ENCODE measurements at regions not wholly inside any gene's neighbourhood (a gene's known extent, or its start where the extent isn't known, plus 50 kb on each side); places are given as distances from the start of the nearest gene placed in this dataset.
A peak's percentile ranks its signal among the peaks of the same experiment; 100 is the strongest.
"Not testable (repeated sequence)": the region's sequence is repeated elsewhere in the genome, so short reads cannot be mapped to it uniquely, and the experiment has no call there.

GRCh38 chr13:34166406-34166805 lies 348.5 kb downstream of the RFC3 start:
- DNase-seq (ENCODE audit: low spot score), result no peak

DNA sequence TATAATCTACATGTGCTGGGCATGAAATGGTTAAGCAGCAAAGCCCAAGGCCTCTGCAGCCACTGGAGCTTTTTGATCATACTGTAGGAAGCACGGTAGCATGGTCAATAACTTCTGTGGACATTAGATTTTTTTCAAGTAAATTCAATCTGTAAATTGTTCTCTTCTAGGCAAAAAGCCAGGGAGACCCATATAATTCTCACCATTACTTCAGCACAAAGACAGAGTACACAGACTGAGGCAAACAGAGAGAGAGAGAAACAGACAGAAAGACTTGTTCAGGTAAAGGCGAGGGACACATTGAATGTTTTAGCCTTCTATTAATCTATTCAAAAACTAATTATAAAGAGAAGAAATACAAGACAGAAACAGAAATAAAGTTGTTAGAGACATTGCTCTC lies 349.4 kb downstream of the RFC3 start:
- no peak for DNase-seq (ENCODE audit: low spot score)

GRCh38 chr13:34172048-34172447 lies 354.1 kb downstream of the RFC3 start:
- no peak for DNase-seq (ENCODE audit: low spot score)

DNA sequence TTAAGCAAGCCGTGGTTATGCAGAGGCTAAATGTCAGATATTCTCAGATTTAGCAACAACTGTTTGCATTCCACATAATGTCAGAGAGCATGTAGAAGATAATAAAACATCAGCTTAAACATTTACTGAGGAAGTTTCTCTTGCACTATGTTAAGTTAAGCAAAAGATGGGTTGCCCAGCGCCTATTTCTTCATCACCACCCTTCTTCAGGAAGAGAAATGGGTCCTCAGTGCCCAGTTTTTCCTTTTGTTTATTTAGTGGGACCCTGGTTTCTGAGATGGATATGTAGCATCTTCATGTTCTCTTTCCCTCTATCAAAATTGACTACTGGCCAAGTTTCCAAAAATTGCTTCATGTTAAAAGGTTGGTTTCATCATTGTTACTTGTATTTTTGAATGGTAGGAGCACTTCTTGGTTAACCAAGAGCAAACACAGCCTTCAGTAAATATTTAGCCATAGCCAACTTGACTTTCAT lies 356.8 kb downstream of the RFC3 start:
- peak; percentile 17 for DNase-seq (ENCODE audit: low spot score)

- DNase-seq (ENCODE audit: low spot score), result no peak
Measured at GRCh38 chr13:34175551-34175950, 357.6 kb downstream of the RFC3 start.

DNA sequence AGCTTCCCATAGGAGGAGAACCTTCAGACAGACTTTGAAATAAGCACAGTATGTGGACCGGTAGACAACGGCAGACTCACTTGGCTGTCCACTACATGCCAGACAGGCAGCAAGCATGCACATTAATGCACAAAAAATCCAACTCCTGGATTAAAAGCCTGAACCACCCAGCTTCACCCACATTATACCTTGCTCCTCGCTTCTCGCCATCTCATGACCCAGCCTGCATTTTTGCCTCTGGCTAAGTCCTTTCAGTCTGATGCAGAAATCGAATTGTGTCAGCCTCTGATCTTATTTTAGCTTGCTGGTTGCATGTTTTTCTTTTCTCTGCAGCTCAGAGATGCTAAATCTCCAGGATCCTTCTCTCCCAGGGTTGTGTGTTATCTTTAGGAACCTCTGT lies 358.7 kb downstream of the RFC3 start:
- no peak for DNase-seq (ENCODE audit: low spot score)

- DNase-seq (ENCODE audit: low spot score), result peak; percentile 12
Measured at GRCh38 chr13:34179481-34179880, 361.5 kb downstream of the RFC3 start.

GRCh38 chr13:34179927-34180326 lies 362.0 kb downstream of the RFC3 start:
- no peak for DNase-seq (ENCODE audit: low spot score)

GRCh38 chr13:34181256-34181655 lies 363.3 kb downstream of the RFC3 start:
- DNase-seq (ENCODE audit: low spot score), result not testable (repeated sequence)

GRCh38 chr13:34189946-34190345 lies 372.0 kb downstream of the RFC3 start:
- no peak for DNase-seq (ENCODE audit: low spot score)

DNA sequence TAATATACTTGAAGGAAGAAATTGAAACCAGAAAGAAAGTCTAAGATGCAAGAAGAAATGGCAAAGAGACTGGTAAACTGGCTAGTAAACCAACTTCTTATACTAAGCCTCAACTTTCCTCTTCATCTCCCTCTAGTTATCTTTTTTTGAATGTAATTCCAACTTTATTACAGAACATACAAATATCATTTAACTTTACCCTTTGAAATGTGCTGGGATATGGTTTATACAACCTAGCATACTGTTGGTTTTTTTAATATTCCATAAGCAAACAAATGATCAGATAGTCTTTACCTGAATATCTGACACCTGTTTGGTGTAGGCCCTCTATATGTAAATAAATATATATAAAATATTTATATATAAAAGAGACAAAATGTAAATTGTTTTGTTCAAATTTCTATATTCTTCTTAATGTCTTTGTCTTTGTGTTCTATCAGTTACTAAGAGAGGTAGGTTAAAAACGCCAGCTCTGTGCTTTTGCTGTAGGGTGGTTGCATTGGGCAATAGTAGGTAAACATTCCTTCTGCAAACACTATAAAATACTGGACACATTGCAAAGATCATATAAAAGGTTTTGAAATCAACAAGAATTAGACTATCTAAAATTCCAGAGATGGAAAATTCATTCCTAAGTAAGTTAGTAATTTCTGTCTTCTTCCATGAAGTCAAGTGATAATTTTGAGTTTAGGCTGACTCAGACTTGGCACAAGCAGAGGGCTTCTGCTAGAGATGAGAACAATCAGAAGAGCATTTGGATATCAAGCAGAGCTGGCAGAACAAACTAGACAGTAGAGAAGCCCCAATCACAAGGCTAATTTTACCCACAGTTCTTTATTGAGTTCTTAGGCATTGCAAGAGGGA lies 383.3 kb downstream of the RFC3 start:
- peak; percentile 62 for DNase-seq (ENCODE audit: low spot score)

GRCh38 chr13:34207334-34207733 lies 389.4 kb downstream of the RFC3 start:
- peak; percentile 86 for DNase-seq (ENCODE audit: low spot score)

GRCh38 chr13:34207872-34208271 lies 389.9 kb downstream of the RFC3 start:
- DNase-seq (ENCODE audit: low spot score), result peak; percentile 18

DNA sequence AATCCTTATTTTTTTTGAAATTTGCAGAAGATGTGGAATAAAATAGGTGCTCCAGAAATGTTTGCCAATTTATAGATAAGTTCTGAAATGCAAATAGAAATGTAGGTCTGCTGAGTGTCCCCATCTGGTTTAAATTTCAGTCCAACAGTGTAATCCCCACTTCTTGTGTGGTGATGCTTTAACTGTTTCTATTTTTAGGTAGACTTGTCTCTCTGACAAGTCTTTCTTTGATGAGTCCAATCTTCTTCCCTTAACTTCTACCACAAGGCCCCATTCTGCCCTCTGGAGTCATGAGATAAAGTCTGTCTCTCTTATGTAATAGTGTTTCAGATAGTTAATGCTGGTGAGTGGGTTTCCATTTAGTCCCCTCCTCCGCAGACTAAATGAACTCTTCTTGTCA lies 390.4 kb downstream of the RFC3 start:
- peak; percentile 11 for DNase-seq (ENCODE audit: low spot score)

GRCh38 chr13:34210341-34210740 lies 392.4 kb downstream of the RFC3 start:
- DNase-seq (ENCODE audit: low spot score), result no peak

DNA sequence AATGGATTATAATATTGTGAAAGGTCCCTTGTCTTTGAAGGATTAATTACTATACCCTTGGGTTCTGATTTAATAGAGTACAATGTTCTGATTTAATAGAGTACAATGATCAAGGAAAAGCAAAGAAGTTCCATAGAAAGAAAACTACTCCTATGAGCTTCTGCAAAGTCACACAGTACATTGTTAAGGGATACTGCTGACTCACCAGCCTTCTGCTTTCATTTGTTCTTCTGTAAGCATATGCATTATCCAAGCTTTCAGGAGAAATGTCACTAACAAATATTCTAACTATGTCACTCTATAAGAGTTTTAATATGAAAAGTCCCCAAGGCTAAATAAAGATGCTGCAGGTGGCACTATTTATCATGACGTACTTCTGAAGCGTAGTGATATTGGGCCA lies 396.7 kb downstream of the RFC3 start:
- no peak for DNase-seq (ENCODE audit: low spot score)

- no peak for DNase-seq (ENCODE audit: low spot score)
Measured at GRCh38 chr13:34216256-34216655, 398.3 kb downstream of the RFC3 start.

DNA sequence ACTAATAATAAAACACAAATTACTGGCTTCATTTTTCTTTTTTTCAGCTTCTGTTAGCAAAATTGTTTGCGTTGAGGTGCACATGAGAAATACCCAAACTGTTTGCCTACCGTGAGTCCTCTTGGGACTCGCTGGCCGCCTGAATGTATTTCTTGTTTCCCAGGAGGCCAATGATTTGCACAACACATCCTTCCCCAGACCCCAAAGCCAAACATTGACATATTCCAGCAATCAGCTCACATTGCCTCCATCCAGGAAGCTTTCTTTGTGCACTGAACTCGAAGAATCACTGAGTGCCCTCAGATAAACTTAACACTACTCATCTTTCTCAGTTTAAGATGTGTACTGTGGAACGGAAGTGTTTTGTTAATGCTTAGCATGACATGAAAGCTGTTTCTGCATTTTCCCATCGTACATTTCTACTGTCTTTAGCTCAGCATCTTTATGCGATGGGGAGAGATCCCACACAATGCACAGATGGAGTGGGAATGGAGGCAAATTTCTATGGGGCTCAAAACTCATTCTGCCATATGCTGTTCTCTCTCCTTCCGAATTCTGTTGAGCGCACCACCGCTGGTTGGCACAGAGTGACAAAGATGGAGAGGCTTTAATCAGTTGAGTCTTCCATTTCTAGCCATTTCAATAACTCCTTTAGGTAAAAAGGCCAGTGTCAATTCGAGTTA lies 399.5 kb downstream of the RFC3 start:
- no peak for DNase-seq (ENCODE audit: low spot score)

DNA sequence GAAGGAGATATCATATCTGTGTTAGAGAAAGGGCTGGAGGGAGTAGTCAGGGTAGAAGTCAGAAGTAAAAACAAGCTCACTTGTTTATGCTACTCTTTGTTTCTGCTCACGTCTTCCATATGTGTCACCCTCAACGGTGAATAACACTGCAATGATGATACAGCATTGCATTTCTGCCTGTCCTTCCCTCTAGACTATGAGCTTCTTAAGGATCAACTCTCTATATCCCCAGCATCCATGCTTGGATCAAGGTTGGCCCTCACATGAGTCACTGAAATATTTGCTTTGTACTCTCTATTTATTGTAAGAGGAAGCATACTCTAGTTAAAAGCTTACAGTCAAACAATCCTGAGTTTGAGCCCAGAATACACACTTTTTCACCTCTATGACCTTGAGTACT lies 406.0 kb downstream of the RFC3 start:
- no peak for DNase-seq (ENCODE audit: low spot score)

GRCh38 chr13:34224877-34225276 lies 406.9 kb downstream of the RFC3 start:
- DNase-seq (ENCODE audit: low spot score), result no peak

DNA sequence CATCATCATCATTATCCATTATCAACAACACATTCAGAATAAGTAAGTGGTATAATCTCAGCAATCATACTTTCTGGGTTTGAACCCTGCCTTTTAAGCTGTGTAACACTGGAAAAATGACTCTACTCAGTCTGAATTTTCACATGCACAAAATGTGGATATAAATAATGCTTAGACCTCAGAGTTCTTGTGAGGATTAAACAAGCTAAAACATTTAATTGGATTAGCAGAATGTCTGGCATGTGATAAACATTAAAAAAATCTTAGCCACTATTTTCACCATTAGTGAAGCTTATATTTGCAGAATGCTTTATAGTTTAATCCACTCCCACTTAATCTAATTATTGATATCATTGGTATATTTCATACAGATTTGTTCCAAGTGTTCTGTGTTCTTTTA lies 412.3 kb downstream of the RFC3 start:
- DNase-seq (ENCODE audit: low spot score), result no peak

- DNase-seq (ENCODE audit: low spot score), result no peak
Measured at GRCh38 chr13:34241332-34241731, 423.4 kb downstream of the RFC3 start.

GRCh38 chr13:34243403-34243802 lies 425.5 kb downstream of the RFC3 start:
- DNase-seq (ENCODE audit: low spot score), result no peak

All from AG20443 (cell line).